GM10266 (cell line): ENCODE measurements at regions not wholly inside any gene's neighbourhood (a gene's known extent, or its start where the extent isn't known, plus 50 kb on each side); places are given as distances from the start of the nearest gene placed in this dataset.

Experiments used
- DNase-seq: peaks from one replicate; pipeline ENCODE4 v3.0.0; 2012; ENCODE audit errors: extremely low spot score
- CTCF ChIP-seq: IDR thresholded peaks from 2 replicates; pipeline ENCODE4 v1.5.1; 2012; ENCODE audit warnings: mild to moderate bottlenecking, low read depth; ENCODE audit not compliant: control insufficient read depth, insufficient read depth; ENCODE audit errors: missing control alignments

DNA sequence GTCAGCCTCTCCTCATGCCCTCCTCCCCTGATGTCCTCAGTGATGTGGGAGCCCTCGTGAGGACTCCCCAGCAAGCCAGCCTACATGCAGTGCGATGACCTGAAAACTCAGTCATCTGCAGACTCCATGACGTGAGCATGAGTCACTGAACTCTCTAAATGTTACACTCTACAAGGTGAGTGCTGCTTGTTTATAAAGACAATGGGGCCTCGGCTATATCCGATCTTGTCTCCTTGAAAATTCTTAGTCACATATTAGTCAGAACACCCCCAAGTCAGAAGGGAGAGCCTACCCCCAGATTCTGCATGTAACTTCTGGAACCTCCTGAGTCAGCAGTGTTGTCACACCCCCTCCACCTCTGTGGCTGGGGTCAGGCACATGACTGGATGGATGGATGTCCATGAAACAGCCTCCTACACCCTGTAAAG lies 673.8 kb downstream of the INHBA start:
- DNase-seq = no peak
- TF ChIP-seq CTCF = no peak

DNA sequence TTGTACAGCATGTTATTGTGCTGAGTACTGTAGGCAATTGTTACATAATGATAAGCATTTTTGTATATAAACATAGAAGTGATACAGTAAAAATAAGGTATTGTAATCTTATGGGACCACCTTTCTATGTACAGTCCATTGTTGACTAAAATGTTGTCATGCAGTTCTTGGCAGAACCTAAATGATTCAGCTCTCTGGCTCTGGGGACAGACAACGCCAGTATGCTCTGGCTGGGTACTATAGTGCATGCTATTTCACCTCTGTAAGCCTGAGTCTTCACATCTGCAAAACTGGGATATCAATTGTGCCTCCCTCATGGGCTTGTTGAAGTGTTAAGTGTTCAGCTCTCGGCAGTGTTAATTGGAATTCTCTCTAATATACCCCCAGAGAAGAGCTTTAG lies 674.3 kb downstream of the INHBA start:
- no peak for TF ChIP-seq CTCF
- no peak for DNase-seq

- no peak for TF ChIP-seq CTCF
- no peak for DNase-seq
These were observed 675.3 kb downstream of the INHBA start for GRCh38 chr7:41027428-41028115.

- DNase-seq = no peak
- no peak for TF ChIP-seq CTCF
These were observed 678.8 kb downstream of the INHBA start for GRCh38 chr7:41024126-41024525.

DNA sequence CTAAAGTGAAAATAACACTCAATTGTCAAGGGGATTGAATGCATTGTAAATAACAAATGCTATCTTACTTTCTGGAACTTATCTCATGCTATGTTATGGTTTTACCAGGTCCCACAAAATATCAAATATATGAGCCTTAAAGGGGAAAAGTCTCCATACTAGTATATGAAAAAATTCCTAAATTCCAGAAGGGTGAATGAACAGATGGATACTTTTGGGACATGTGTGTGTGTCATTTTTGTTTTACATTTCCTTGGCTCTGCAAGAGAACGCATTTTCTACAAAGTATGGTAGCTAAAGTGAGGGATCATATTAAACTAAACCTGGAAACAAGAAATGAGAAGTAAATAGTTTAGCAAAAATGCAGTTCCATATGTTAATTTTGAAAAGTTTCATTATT lies 682.8 kb downstream of the INHBA start:
- no peak for DNase-seq
- no peak for TF ChIP-seq CTCF

GRCh38 chr7:41013117-41013516 lies 689.8 kb downstream of the INHBA start:
- no peak for DNase-seq
- TF ChIP-seq CTCF = no peak

GRCh38 chr7:41012041-41012440 lies 690.8 kb downstream of the INHBA start:
- no peak for TF ChIP-seq CTCF
- DNase-seq = no peak
